Upper lobe of right lung (tissue), 1 donor: ENCODE measurements at regions not wholly inside any gene's neighbourhood (a gene's known extent, or its start where the extent isn't known, plus 50 kb on each side); places are given as distances from the start of the nearest gene placed in this dataset.

Experiments
- ATAC-seq: fragments of 200-7000 bp; cut with Tn5 transposase; one replicate; pipeline ENCODE4 v1.9.1; 2020; ENCODE audit warnings: mild to moderate bottlenecking, moderate library complexity
- DNase-seq: peaks from one replicate; pipeline ENCODE4 v3.0.0-alpha.2; 2020
- H3K27ac ChIP-seq: fragments of 200-600 bp; one replicate; pipeline ENCODE4 v1.8.0; 2022
- H3K27me3 ChIP-seq: fragments of 200-600 bp; one replicate; pipeline ENCODE4 v1.8.0; 2022; ENCODE audit warnings: mild to moderate bottlenecking
- H3K36me3 ChIP-seq: fragments of 200-600 bp; one replicate; pipeline ENCODE4 v1.8.0; 2022
- H3K4me1 ChIP-seq: fragments of 200-600 bp; one replicate; pipeline ENCODE4 v1.8.0; 2022
- H3K4me3 ChIP-seq: fragments of 200-600 bp; one replicate; pipeline ENCODE4 v1.8.0; 2022; ENCODE audit warnings: mild to moderate bottlenecking
- H3K9me3 ChIP-seq: fragments of 200-600 bp; one replicate; pipeline ENCODE4 v1.8.0; 2022
- CTCF ChIP-seq: fragments of 200-600 bp; IDR thresholded peaks from one replicate; pipeline ENCODE4 v1.8.0; 2022; ENCODE audit warnings: antibody characterized with exemption
- intact Hi-C: fragments of 100-400 bp; cut with DNase I; formaldehyde crosslinking; loops from one replicate; pipeline ENCODE4 v1.11.0; 2022
- donor health status: DM: no; HTN: yes; CAD: no; lungs with severe emphysema.

GRCh38 chr1:242743983-242744780 lies 219.7 kb upstream of the PLD5 start:
- H3K9me3 ChIP-seq, result no peaks in the 10 kb centered on the region
- H3K27ac ChIP-seq, result no peak overlapping the region
- H3K4me1 ChIP-seq, result no peaks in the 10 kb centered on the region
- no peak for ATAC-seq
- no peak for DNase-seq
- no peak for TF ChIP-seq CTCF
- intact Hi-C loops, result no loop called here
- no peaks in the 10 kb centered on the region for H3K36me3 ChIP-seq
- H3K27me3 ChIP-seq, result no peaks in the 10 kb centered on the region
- no peak overlapping the region for H3K4me3 ChIP-seq

GRCh38 chr1:242738702-242739645 lies 214.5 kb upstream of the PLD5 start:
- no peak overlapping the region for H3K27ac ChIP-seq

GRCh38 chr1:242736611-242737010 lies 212.1 kb upstream of the PLD5 start:
- Histone ChIP-seq H3K9me3 (no peaks in the 10 kb centered on the region), H3K4me1 (no peaks in the 10 kb centered on the region), H3K27ac (no peak overlapping the region), H3K4me3 (no peak overlapping the region), H3K27me3 (no peaks in the 10 kb centered on the region), H3K36me3 (no peaks in the 10 kb centered on the region)
- TF ChIP-seq CTCF, result no peak
- no peak for ATAC-seq
- DNase-seq, result no peak
- intact Hi-C loops, result no loop called here

More at GRCh38 chr1:242738702-242739645, 214.5 kb upstream of the PLD5 start:
- TF ChIP-seq CTCF, result no peak
- Histone ChIP-seq H3K36me3 (no peaks in the 10 kb centered on the region), H3K9me3 (no peaks in the 10 kb centered on the region), H3K4me1 (no peaks in the 10 kb centered on the region), H3K27me3 (no peaks in the 10 kb centered on the region), H3K4me3 (no peak overlapping the region)
- DNase-seq, result no peak
- intact Hi-C loops, result no loop called here
- ATAC-seq, result no peak

- TF ChIP-seq CTCF, result no peak
These were observed 210.8 kb upstream of the PLD5 start for GRCh38 chr1:242735323-242735722.

GRCh38 chr1:242731446-242731845 lies 206.9 kb upstream of the PLD5 start:
- Histone ChIP-seq H3K27ac (no peak overlapping the region), H3K36me3 (no peaks in the 10 kb centered on the region), H3K27me3 (no peaks in the 10 kb centered on the region), H3K9me3 (no peaks in the 10 kb centered on the region), H3K4me3 (no peak overlapping the region), H3K4me1 (no peaks in the 10 kb centered on the region)
- no peak for DNase-seq
- TF ChIP-seq CTCF, result no peak
- ATAC-seq, result no peak
- intact Hi-C loops, result no loop called here

More at GRCh38 chr1:242735323-242735722, 210.8 kb upstream of the PLD5 start:
- Histone ChIP-seq H3K9me3 (no peaks in the 10 kb centered on the region), H3K4me3 (no peak overlapping the region), H3K27me3 (no peaks in the 10 kb centered on the region), H3K27ac (no peak overlapping the region), H3K36me3 (no peaks in the 10 kb centered on the region), H3K4me1 (no peaks in the 10 kb centered on the region)
- ATAC-seq (no peak), DNase-seq (no peak)
- intact Hi-C loops, result no loop called here
